ENCODE measurements at regions not wholly inside any gene's neighbourhood (a gene's known extent, or its start where the extent isn't known, plus 50 kb on each side); places are given as distances from the start of the nearest gene placed in this dataset.
"Not testable (repeated sequence)": the region's sequence is repeated elsewhere in the genome, so short reads cannot be mapped to it uniquely, and the experiment has no call there.

DNA sequence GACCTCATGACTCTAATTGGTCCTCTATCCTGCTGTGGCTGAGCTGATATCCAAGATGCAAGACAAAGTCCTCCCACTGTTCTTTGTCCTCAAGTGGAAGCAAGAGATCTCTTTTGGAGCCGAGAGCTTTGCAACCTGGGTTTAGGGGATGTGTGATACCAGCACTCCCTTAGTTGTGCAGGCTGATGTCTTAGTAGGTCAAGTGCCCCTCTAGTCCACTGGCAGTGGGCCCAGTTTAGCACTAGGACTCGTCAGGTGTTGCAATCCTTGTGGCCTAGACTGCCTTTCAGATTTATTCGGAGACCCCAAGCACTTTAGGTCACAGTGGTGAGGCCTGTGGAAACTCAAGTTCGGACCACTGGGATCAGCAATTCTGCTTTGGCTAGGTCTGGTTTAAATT, 64.0 kb downstream of the GPRASP3 start:
- no peak overlapping the region for H3K27ac ChIP-seq (ENCODE audit: low read depth, low read length)
- no peak overlapping the region for H3K4me2 ChIP-seq (ENCODE audit: insufficient read depth, low read length)
- no peaks in the 10 kb centered on the region for H3K4me1 ChIP-seq (ENCODE audit: insufficient read depth, low read length)
- no peak for DNase-seq (ENCODE audit: insufficient read length, low spot score, missing footprints)
- H3K9me3 ChIP-seq (ENCODE audit: low read depth, low read length), result no peaks in the 10 kb centered on the region
- no peak overlapping the region for H2AFZ ChIP-seq (ENCODE audit: low read length)
- no peak overlapping the region for H3K4me3 ChIP-seq (ENCODE audit: insufficient read depth, low read length)
- no peak for TF ChIP-seq CTCF (IDR thresholded peaks at IDR 0.05; ENCODE audit: extremely low read depth, low read depth, low read length)
- H3K79me2 ChIP-seq (ENCODE audit: insufficient read depth, low read length), result no peaks in the 10 kb centered on the region
- no peaks in the 10 kb centered on the region for H3K27me3 ChIP-seq (ENCODE audit: insufficient read depth, low read length)
- no peaks in the 10 kb centered on the region for H4K20me1 ChIP-seq (ENCODE audit: insufficient read depth, low read length)
- no peaks in the 10 kb centered on the region for H3K36me3 ChIP-seq (ENCODE audit: insufficient read depth, low read length)

- no peak overlapping the region for H2AFZ ChIP-seq (ENCODE audit: low read length)
- no peaks in the 10 kb centered on the region for H3K4me1 ChIP-seq (ENCODE audit: insufficient read depth, low read length)
- H3K27me3 ChIP-seq (ENCODE audit: insufficient read depth, low read length), result no peaks in the 10 kb centered on the region
- no peak overlapping the region for H3K4me3 ChIP-seq (ENCODE audit: insufficient read depth, low read length)
- H3K36me3 ChIP-seq (ENCODE audit: insufficient read depth, low read length), result no peaks in the 10 kb centered on the region
- no peak for TF ChIP-seq CTCF (IDR thresholded peaks at IDR 0.05; ENCODE audit: extremely low read depth, low read depth, low read length)
- H3K79me2 ChIP-seq (ENCODE audit: insufficient read depth, low read length), result no peaks in the 10 kb centered on the region
- peaks cover 2% of the 10 kb centered on the region for H3K9me3 ChIP-seq (ENCODE audit: low read depth, low read length)
- H3K4me2 ChIP-seq (ENCODE audit: insufficient read depth, low read length), result no peak overlapping the region
- H3K27ac ChIP-seq (ENCODE audit: low read depth, low read length), result no peak overlapping the region
- no peak for DNase-seq (ENCODE audit: insufficient read length, low spot score, missing footprints)
- H4K20me1 ChIP-seq (ENCODE audit: insufficient read depth, low read length), result no peaks in the 10 kb centered on the region
Measured at GRCh38 chrX:102787283-102787682, 66.7 kb downstream of the GPRASP3 start.

DNA sequence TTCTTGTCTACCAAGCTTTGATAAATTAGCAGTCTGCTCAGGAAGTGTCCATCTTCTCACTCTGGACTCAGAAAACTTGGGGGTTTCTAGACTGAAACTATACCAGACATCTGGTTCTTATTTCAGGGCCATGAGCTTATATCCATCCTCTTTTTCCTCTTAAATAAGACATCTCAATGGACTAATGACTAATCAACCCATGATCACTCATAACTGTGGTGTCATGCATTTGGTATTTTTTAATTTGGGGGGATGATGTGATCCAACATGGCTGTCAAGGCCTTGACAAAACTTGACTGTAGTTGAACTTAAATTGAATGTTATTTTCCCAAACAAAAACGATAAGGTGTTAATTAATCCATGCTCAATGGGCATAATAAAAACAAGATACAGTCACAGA, 87.8 kb downstream of the GPRASP3 start:
- Histone ChIP-seq H3K9me3 (ENCODE audit: low read depth, low read length) (no peaks in the 10 kb centered on the region), H3K27ac (ENCODE audit: low read depth, low read length) (no peak overlapping the region), H3K4me1 (ENCODE audit: insufficient read depth, low read length) (peaks cover 3% of the 10 kb centered on the region), H3K4me2 (ENCODE audit: insufficient read depth, low read length) (no peak overlapping the region), H4K20me1 (ENCODE audit: insufficient read depth, low read length) (no peaks in the 10 kb centered on the region), H3K79me2 (ENCODE audit: insufficient read depth, low read length) (no peaks in the 10 kb centered on the region), H2AFZ (ENCODE audit: low read length) (no peak overlapping the region), H3K4me3 (ENCODE audit: insufficient read depth, low read length) (no peak overlapping the region), H3K27me3 (ENCODE audit: insufficient read depth, low read length) (no peaks in the 10 kb centered on the region), H3K36me3 (ENCODE audit: insufficient read depth, low read length) (no peaks in the 10 kb centered on the region)
- DNase-seq (ENCODE audit: insufficient read length, low spot score, missing footprints), result no peak
- no peak for TF ChIP-seq CTCF (IDR thresholded peaks at IDR 0.05; ENCODE audit: extremely low read depth, low read depth, low read length)

- not testable (repeated sequence) for DNase-seq (ENCODE audit: insufficient read length, low spot score, missing footprints); H3K4me2 ChIP-seq (ENCODE audit: insufficient read depth, low read length); H3K27me3 ChIP-seq (ENCODE audit: insufficient read depth, low read length); H3K36me3 ChIP-seq (ENCODE audit: insufficient read depth, low read length); H3K4me1 ChIP-seq (ENCODE audit: insufficient read depth, low read length); H3K27ac ChIP-seq (ENCODE audit: low read depth, low read length); H2AFZ ChIP-seq (ENCODE audit: low read length); H3K4me3 ChIP-seq (ENCODE audit: insufficient read depth, low read length); H3K79me2 ChIP-seq (ENCODE audit: insufficient read depth, low read length); H4K20me1 ChIP-seq (ENCODE audit: insufficient read depth, low read length); H3K9me3 ChIP-seq (ENCODE audit: low read depth, low read length)
Measured at GRCh38 chrX:102818269-102818668, 97.7 kb downstream of the GPRASP3 start.

DNA sequence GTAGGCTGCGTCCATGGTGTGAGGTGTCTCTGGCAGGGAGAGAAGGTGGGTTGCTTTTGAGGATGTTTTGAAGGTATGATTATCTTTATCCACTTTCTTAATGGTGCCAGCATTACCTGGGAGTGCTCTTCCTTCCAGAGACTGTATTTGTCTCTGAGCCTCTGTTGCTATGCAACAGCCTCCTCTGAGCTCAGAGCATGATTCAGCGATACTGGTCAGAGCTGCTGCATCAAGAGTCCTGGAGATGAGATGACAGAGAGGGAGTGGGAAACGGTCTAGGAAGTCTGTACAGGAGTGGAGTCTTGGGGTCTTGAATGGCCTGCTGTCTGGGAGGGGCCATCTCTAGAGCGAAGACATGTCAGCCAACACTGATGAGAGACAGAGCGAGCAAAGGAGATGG, 104.4 kb upstream of the RAB40AL start:
- Histone ChIP-seq H3K27ac (ENCODE audit: low read depth, low read length) (peak overlapping the region; percentile 82), H3K4me3 (ENCODE audit: insufficient read depth, low read length) (no peak overlapping the region), H2AFZ (ENCODE audit: low read length) (no peak overlapping the region), H3K36me3 (ENCODE audit: insufficient read depth, low read length) (peaks cover 3% of the 10 kb centered on the region), H3K9me3 (ENCODE audit: low read depth, low read length) (no peaks in the 10 kb centered on the region), H3K4me2 (ENCODE audit: insufficient read depth, low read length) (no peak overlapping the region), H3K79me2 (ENCODE audit: insufficient read depth, low read length) (no peaks in the 10 kb centered on the region), H3K4me1 (ENCODE audit: insufficient read depth, low read length) (no peaks in the 10 kb centered on the region), H4K20me1 (ENCODE audit: insufficient read depth, low read length) (no peaks in the 10 kb centered on the region), H3K27me3 (ENCODE audit: insufficient read depth, low read length) (peaks cover 3% of the 10 kb centered on the region)
- no peak for TF ChIP-seq CTCF (IDR thresholded peaks at IDR 0.05; ENCODE audit: extremely low read depth, low read depth, low read length)
- peak; percentile 62 for DNase-seq (ENCODE audit: insufficient read length, low spot score, missing footprints)
